ENCODE measurements at regions not wholly inside any gene's neighbourhood (a gene's known extent, or its start where the extent isn't known, plus 50 kb on each side); places are given as distances from the start of the nearest gene placed in this dataset.

DNA sequence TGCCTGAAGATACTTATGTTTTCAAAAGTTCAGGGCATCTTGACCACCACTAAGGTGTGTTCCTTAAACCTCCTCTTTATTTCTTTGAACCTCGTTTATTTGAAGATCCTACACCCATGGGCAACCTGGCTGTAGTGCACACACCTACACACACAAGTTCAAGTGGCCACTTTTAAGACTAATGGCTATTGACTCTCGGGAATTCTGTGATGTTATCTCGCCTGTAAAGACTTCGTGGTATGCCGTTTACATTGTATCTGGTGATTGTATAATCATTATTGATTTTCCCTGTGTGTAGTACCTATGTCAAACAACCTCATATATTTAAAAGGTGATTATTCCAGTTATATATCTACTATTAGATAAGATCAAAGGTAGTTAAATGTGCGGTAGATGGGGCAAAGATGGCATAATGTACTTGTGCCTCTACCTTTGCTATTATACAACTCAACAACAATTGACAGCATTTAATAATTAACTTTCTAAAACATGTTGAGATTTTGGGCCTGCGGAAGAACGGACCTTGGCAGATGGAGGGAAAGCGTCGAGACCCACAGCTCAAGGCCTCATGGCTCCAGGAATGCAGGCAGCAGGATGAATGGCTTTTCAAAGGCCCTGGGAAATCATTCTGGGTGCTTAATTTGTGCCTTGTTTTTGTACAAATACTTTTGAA is 51.4 kb upstream of the IRX2 start:
- DNase-seq (ENCODE audit: low spot score), result no peak

- no peak for DNase-seq (ENCODE audit: low spot score)
These were observed 50.4 kb upstream of the IRX2 start for GRCh38 chr5:2801577-2802525.

Data from H4 (cell line).